ENCODE measurements at regions not wholly inside any gene's neighbourhood (a gene's known extent, or its start where the extent isn't known, plus 50 kb on each side); places are given as distances from the start of the nearest gene placed in this dataset.

GRCh38 chrX:914206-914605, 283.6 kb downstream of the SHOX start:
- no peak overlapping the region for H2BK5ac ChIP-seq (ENCODE audit: low read depth, low read length)
- H3K4me3 ChIP-seq (ENCODE audit: extremely low read depth in 1 of 4, insufficient read depth in 2 of 4, low read depth in 3 of 4, low read length in 4 of 4) = no peak overlapping the region
- no peak overlapping the region for H2BK120ac ChIP-seq (replicated peaks; ENCODE audit: low read depth, low read length)
- no peak overlapping the region for H2BK15ac ChIP-seq (ENCODE audit: low read length)
- CTCF ChIA-PET (ENCODE audit: partially characterized antibody) = no interaction called here
- POLR2A ChIA-PET (ENCODE audit: partially characterized antibody) = no interaction called here
- H4K5ac ChIP-seq (ENCODE audit: insufficient read length, low read depth, low read length) = no peak overlapping the region
- no peak overlapping the region for H3K4me2 ChIP-seq (ENCODE audit: insufficient read depth in 1 of 2, low read depth in 2 of 2, low read length in 2 of 2)
- H3K56ac ChIP-seq (replicated peaks; ENCODE audit: insufficient read length, low read depth, low read length) = no peak overlapping the region
- no peak overlapping the region for H2AFZ ChIP-seq (ENCODE audit: low read length)
- no peaks in the 10 kb centered on the region for H3K23me2 ChIP-seq (ENCODE audit: low read depth, low read length)
- no peak overlapping the region for H3K9ac ChIP-seq (replicated peaks in 1 of 4; ENCODE audit: extremely low read depth in 1 of 4, low read depth in 3 of 4, low read length in 3 of 4)
- no peak overlapping the region for H3K23ac ChIP-seq (ENCODE audit: insufficient read length)
- no peak overlapping the region for H2BK20ac ChIP-seq (ENCODE audit: low read length)
- H3K18ac ChIP-seq (ENCODE audit: extremely low read depth, low read length) = no peak overlapping the region
- DNase-seq (ENCODE audit: low read depth in 1 of 2, low spot score in 2 of 2) (no peak), FAIRE-seq (no peak)
- H3K9me3 ChIP-seq (ENCODE audit: insufficient read depth in 2 of 2, low read depth in 1 of 2, low read length in 1 of 2) = no peaks in the 10 kb centered on the region
- H3K27me3 ChIP-seq (replicated peaks in 1 of 4; ENCODE audit: control insufficient read depth in 3 of 4, extremely low read depth in 1 of 4, insufficient read depth in 3 of 4, low read length in 3 of 4) = no peaks in the 10 kb centered on the region
- no peak overlapping the region for H4K8ac ChIP-seq (ENCODE audit: extremely low read depth, insufficient read depth, low read length)
- no peak overlapping the region for H4K91ac ChIP-seq (replicated peaks; ENCODE audit: insufficient read length, low read length)
- H2BK12ac ChIP-seq (ENCODE audit: low read depth, low read length) = no peak overlapping the region
- no peak overlapping the region for H3K14ac ChIP-seq (ENCODE audit: insufficient read length)
- H3K79me2 ChIP-seq (ENCODE audit: control insufficient read depth in 1 of 2, insufficient read depth in 2 of 2, low read length in 2 of 2) = no peaks in the 10 kb centered on the region
- no peaks in the 10 kb centered on the region for H3K79me1 ChIP-seq (ENCODE audit: low read depth, low read length)
- no peaks in the 10 kb centered on the region for H3K36me3 ChIP-seq (ENCODE audit: control insufficient read depth in 2 of 4, insufficient read depth in 4 of 4, low read length in 3 of 4)
- H3K27ac ChIP-seq (ENCODE audit: low read depth, low read length) = no peak overlapping the region
- no peak overlapping the region for H3K4ac ChIP-seq (replicated peaks; ENCODE audit: insufficient read length, low read depth, low read length)
- no peaks in the 10 kb centered on the region for H3K4me1 ChIP-seq (replicated peaks in 1 of 4; ENCODE audit: control insufficient read depth in 3 of 4, insufficient read depth in 4 of 4, low read length in 3 of 4)
- no peak overlapping the region for H2AK5ac ChIP-seq (ENCODE audit: low read depth, low read length)
- no peaks in the 10 kb centered on the region for H4K20me1 ChIP-seq (replicated peaks in 1 of 2; ENCODE audit: control insufficient read depth in 1 of 2, insufficient read depth in 2 of 2, low read length in 2 of 2)
- TF ChIP-seq NANOG (IDR thresholded peaks at IDR 0.05; ENCODE audit: insufficient read depth, low read depth, low read length, poor library complexity, severe bottlenecking) = no peak
- TF ChIP-seq ATF2 (IDR thresholded peaks at IDR 0.05; ENCODE audit: low read length) = no peak
- TF ChIP-seq CREB1 (IDR thresholded peaks at IDR 0.05) = no peak
- TF ChIP-seq PHF8 (conservative IDR thresholded peaks at IDR 0.05; ENCODE audit: low read depth, low read length) = no peak
- no peak for TF ChIP-seq TBP (IDR thresholded peaks at IDR 0.05; ENCODE audit: low read depth, low read length)
- TF ChIP-seq EGR1 (IDR thresholded peaks at IDR 0.05; ENCODE audit: borderline replicate concordance, low read depth, low read length) = no peak
- no peak for TF ChIP-seq SIN3A (conservative IDR thresholded peaks at IDR 0.05 in 1 of 2, IDR thresholded peaks at IDR 0.05 in 1 of 2; ENCODE audit: low read depth in 1 of 2, low read length in 2 of 2)
- no peak for TF ChIP-seq NRF1 (IDR thresholded peaks at IDR 0.05; ENCODE audit: low read depth, low read length)
- no peak for TF ChIP-seq POLR2AphosphoS5 (IDR thresholded peaks at IDR 0.05; ENCODE audit: low read depth, low read length)
- no peak for TF ChIP-seq RNF2 (IDR thresholded peaks at IDR 0.05; ENCODE audit: borderline replicate concordance, low read depth, low read length, missing control alignments, poor library complexity, severe bottlenecking)
- TF ChIP-seq RXRA (IDR thresholded peaks at IDR 0.05; ENCODE audit: insufficient read depth, low read depth, low read length) = no peak
- no peak for TF ChIP-seq FOSL1 (IDR thresholded peaks at IDR 0.05; ENCODE audit: insufficient read depth, low read depth, low read length)
- TF ChIP-seq HDAC2 (IDR thresholded peaks at IDR 0.05; ENCODE audit: borderline replicate concordance in 1 of 2, low read depth in 2 of 2, low read length in 2 of 2) = no peak
- TF ChIP-seq TEAD4 (IDR thresholded peaks at IDR 0.05; ENCODE audit: low read depth, low read length) = no peak

Measured in H1 (cell line).